Fibroblast of pulmonary artery (primary cell): ENCODE measurements at regions not wholly inside any gene's neighbourhood (a gene's known extent, or its start where the extent isn't known, plus 50 kb on each side); places are given as distances from the start of the nearest gene placed in this dataset.
"Not testable (repeated sequence)": the region's sequence is repeated elsewhere in the genome, so short reads cannot be mapped to it uniquely, and the experiment has no call there.

Experiments
- DNase-seq: peaks from one replicate; pipeline ENCODE4 v3.0.0-alpha.2; 2010; ENCODE audit warnings: low read depth
- H3K4me3 ChIP-seq: replicated peaks from 2 replicates; pipeline ENCODE4 v1.5.1; 2011; ENCODE audit warnings: low read depth, mild to moderate bottlenecking, control low read depth, low read length, moderate library complexity
- TF ChIP-seq, protein P1 (sequence below): IDR thresholded peaks from 2 replicates; pipeline ENCODE4 v1.5.1; 2011; ENCODE audit warnings: mild to moderate bottlenecking, control low read depth, low read length, inconsistent platforms; ENCODE audit errors: missing control alignments

DNA sequence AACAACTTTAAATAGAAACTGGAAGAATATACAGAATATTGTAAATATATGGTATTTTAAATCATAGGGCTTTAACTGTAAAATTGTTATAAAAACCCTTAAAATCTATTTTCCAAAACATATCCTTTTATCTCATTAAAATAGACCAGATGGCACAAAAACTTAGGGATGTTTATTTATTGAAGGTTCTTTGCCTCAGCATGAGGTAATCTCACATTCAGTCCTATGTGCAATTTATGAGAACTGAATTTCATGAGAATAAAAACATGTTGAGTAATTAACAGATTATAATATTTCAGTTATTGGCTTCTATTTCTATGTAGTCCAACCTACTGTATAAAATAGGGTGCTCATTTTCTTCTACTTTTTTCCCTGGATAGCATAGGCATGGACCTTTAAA, 329.2 kb upstream of the PRR16 start:
- TF ChIP-seq, protein P1, sequence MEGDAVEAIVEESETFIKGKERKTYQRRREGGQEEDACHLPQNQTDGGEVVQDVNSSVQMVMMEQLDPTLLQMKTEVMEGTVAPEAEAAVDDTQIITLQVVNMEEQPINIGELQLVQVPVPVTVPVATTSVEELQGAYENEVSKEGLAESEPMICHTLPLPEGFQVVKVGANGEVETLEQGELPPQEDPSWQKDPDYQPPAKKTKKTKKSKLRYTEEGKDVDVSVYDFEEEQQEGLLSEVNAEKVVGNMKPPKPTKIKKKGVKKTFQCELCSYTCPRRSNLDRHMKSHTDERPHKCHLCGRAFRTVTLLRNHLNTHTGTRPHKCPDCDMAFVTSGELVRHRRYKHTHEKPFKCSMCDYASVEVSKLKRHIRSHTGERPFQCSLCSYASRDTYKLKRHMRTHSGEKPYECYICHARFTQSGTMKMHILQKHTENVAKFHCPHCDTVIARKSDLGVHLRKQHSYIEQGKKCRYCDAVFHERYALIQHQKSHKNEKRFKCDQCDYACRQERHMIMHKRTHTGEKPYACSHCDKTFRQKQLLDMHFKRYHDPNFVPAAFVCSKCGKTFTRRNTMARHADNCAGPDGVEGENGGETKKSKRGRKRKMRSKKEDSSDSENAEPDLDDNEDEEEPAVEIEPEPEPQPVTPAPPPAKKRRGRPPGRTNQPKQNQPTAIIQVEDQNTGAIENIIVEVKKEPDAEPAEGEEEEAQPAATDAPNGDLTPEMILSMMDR = no peak
- DNase-seq = no peak
- H3K4me3 ChIP-seq = no peak overlapping the region

DNA sequence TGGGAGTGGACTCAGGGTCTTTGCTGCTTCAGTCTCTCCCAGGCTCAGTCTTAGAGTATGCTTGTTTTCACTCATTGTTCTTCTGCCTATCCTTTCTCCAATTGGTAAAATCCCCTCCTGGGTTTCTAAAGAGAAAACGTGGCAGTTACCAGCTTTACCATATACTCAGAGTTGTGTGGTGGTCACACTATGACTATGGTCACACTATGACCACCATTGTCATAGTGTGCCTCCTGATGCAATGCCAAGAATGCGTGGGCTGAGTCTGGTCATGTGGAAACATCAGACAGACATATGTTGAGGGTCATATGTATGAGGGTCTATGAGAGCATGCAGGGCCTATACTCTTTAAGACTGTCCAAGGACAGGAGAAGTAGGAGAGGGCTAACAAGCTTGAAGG, 326.5 kb upstream of the PRR16 start:
- no peak for DNase-seq
- TF ChIP-seq, protein P1 = no peak
- no peak overlapping the region for H3K4me3 ChIP-seq

DNA sequence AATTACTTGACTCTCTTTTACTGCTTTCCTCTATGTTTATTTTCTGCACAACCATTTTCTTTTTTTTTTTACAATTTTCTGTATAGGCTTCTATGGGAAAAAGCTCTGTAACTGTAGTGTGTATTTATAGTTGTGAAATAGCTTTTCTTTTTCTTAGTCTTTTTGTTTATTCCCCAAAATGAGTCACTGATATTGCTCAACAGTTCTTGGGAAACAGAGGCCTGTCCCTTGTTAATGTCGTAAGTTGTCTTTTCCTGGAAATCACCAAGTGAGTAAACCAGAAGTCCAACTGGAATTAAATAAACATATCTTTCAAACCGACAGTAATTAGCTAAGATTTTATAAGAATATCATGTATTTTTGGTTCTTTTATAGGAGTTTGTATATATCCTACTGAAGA, 325.1 kb upstream of the PRR16 start:
- TF ChIP-seq, protein P1 = no peak
- DNase-seq = peak; percentile 99
- H3K4me3 ChIP-seq = no peak overlapping the region

DNA sequence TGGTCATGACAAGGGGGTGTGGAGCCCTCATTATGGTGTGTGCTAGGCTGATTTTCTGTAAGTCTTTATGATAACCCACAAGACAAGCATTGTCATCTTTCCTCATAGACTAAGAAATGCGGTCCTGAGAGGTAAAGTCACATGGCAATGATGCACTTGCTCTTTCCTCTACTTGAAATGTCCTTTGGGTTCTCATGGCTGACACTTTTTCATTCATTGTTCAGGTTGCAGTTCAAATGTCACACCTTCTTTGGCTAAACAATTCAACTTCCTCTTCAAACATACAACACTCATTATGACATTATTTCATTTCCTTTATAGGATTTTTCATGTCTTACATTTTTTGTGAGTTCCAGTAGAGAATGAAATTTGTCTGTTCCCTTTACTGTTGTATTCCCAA, 323.6 kb upstream of the PRR16 start:
- TF ChIP-seq, protein P1 = no peak
- no peak for DNase-seq
- H3K4me3 ChIP-seq = no peak overlapping the region

DNA sequence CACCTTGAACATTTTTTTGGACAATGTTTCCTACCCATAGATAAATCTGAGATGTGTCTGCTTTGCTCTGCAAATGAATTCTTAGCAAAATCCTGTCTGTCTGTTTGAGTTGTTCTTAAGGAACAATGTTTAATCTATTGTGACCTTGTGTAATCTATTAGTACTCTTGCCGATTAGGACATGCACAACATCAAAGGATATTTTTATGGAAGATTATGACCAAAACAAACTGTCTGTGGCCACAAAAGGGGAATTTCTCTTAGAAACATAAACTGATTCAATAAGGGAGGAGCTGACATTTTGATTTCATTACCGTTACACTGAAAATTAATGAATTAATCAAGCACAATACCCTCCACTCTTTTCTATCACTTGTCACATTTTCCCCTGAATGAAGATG, 323.0 kb upstream of the PRR16 start:
- no peak overlapping the region for H3K4me3 ChIP-seq
- TF ChIP-seq, protein P1 = no peak
- no peak for DNase-seq

DNA sequence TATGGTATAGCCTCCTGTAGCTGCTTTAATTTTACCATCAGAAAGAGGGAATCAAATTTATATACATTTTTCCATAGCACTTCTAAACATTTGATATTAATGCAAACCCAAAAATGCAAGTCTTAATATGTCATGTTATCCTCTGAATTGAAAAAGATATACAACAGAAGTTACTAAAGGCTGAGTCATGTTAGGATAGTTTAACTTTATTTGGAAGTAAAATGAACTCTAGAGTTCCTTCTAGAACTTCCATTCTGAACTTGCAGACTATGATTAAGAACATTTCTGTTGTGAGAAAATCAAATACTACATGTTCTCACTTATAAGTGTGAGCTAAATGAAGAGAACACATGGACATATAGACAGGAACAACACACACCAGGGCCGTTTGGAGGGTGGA, 317.3 kb upstream of the PRR16 start:
- no peak for DNase-seq
- TF ChIP-seq, protein P1 = no peak
- no peak overlapping the region for H3K4me3 ChIP-seq

DNA sequence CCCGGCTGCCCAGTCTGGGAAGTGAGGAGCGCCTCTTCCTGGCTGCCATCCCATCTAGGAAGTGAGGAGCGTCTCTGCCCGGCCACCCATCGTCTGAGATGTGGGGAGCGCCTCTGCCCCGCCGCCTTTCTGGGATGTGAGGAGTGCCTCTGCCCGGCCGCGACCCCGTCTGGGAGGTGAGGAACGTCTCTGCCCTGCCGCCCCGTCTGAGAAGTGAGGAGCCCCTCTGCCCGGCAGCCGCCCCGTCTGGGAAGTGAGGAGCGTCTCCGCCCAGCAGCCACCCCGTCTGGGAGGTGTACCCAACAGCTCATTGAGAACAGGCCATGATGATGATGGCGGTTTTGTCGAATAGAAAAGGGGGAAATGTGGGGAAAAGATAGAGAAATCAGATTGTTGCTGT, 316.2 kb upstream of the PRR16 start:
- not testable (repeated sequence) for H3K4me3 ChIP-seq

DNA sequence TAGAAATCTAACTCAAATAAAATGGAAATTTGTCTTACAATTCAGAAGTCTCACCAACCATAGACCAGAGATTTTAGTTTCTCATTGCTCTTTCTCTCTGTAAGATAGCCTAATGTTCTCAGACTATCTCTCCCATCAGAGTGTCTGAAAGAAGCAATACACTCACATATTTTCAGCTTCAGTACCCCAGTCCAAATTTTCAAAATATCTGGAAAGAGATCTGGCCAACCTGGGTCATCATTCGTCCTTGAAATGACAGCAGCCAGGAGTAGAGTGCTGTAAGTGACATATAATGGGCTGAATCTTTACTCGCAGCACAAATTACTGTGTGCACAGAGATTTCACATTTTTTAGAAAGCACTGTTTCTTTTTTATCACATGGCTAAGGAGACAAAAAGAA, 313.3 kb upstream of the PRR16 start:
- TF ChIP-seq, protein P1 = no peak
- H3K4me3 ChIP-seq = no peak overlapping the region
- no peak for DNase-seq

More for the DNA sequence above, 316.2 kb upstream of the PRR16 start:
- not testable (repeated sequence) for DNase-seq
